NCI-H2107 treated with DMSO at 0.1 percent for 48 hours (cell line): ENCODE measurements at regions not wholly inside any gene's neighbourhood (a gene's known extent, or its start where the extent isn't known, plus 50 kb on each side); places are given as distances from the start of the nearest gene placed in this dataset.

Experiments used
- DNase-seq: peaks from one replicate; lab custom pipeline; 2025; ENCODE audit not compliant: unreplicated experiment; lab: John Stamatoyannopoulos, UW

- no peak for DNase-seq
Measured at GRCh38 chr5:3122216-3122615, 370.7 kb upstream of the IRX2 start.

- DNase-seq = no peak
Measured at GRCh38 chr5:3121813-3122212, 370.3 kb upstream of the IRX2 start.

GRCh38 chr5:3120028-3120427 lies 368.6 kb upstream of the IRX2 start:
- DNase-seq = no peak

DNA sequence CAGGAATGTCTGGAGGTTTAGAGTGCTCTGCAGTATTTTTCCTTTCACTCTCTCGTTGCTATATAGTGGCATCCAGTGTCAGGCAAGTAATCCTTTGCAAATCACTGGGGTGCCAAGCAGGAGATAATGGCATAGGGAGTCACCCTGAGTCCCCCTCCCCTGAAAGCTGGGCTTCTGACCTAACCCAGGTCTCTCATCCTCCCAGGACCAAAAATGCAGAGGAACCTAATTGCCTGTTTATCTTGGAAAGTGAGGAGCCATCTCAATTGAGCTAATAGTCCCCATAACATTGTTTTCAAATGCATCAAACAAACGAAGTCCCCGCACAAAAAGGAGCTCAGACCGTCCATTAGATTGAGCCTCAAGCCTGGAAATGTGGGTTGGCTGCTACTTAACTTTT lies 368.0 kb upstream of the IRX2 start:
- no peak for DNase-seq

DNA sequence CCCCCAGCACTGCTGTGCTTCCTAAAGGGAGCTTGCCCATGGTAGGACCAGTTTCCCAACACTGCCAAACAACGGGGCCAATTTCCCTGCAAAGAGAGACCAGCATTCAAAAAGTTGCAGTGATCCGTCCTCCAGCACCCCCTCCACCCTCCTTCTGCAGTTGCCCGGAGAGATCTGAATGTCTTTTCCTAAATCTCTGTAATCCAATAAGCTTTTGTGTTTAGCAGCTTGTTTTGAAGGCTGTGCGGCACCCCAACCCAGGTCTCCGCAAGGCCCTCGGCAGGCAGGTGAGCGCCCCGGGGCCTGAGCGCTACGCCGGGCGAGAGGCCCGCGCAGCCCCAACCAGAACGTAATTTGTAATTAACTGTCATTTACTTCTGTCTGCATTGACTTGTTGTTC lies 366.9 kb upstream of the IRX2 start:
- DNase-seq = no peak

GRCh38 chr5:3116366-3116765 lies 364.9 kb upstream of the IRX2 start:
- no peak for DNase-seq

GRCh38 chr5:3114467-3114866 lies 363.0 kb upstream of the IRX2 start:
- DNase-seq = no peak

GRCh38 chr5:3110371-3110770 lies 358.9 kb upstream of the IRX2 start:
- no peak for DNase-seq

- no peak for DNase-seq
Measured at GRCh38 chr5:3107156-3107611, 355.7 kb upstream of the IRX2 start.

GRCh38 chr5:3105581-3105980 lies 354.1 kb upstream of the IRX2 start:
- no peak for DNase-seq

GRCh38 chr5:3105172-3105571 lies 353.7 kb upstream of the IRX2 start:
- DNase-seq = no peak

DNA sequence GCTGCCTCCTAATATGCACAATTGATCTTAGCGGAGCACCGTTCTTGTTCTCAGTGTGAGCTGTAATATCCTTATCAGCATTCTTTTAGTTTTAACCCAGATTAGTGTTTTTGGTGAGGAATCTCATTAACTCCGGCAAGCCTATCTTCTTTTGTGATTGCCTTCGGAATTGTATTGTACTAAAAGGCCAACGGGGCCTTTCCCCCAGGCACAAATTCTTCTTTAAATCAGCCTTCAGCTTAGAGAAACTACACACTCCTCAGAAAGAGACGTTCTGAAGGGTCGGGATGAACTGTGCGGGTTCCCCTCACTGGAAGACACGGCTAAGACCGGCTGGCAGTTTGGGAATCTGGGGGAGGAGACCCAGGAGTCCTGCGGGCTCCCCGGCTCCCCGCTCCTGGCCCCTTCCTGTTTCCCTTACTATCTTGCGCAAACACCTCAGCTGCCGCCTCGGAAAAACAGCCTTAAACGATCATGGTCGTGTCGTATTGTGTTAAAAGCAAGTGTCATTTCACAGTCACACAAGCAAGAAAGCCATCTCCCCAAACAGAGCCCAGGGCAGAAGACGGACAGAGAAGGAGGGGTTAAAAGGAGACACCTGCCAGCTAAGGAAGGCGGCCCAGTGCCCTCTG lies 353.1 kb upstream of the IRX2 start:
- DNase-seq = no peak

DNA sequence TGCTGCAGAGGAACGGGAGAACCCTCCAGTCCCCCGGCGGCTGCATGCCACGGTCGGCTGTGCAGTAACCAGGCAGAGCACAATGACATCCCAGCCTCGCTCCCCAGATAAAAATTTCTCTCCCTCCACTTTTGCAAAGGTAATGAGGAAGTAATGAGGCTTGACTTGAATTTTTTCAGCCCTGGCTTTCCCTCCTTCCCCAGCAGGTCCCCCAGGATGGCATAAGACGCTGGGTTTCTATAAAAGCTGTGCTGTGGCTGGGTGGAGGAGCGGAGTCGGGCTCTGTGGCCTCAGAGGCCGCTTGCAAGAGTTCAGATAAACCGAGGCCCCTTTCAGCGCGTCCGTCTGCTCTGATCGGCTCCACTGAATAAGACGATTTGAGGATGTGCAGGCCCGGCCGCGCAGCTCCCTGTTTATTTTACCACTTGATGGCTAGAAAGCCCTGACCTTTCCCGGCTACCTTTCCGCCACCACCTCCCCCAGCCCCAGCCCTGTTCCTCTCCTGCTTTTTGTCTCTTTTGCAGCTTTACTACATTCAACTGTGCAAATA lies 351.9 kb upstream of the IRX2 start:
- DNase-seq = no peak

GRCh38 chr5:3102531-3102930 lies 351.1 kb upstream of the IRX2 start:
- DNase-seq = no peak

DNA sequence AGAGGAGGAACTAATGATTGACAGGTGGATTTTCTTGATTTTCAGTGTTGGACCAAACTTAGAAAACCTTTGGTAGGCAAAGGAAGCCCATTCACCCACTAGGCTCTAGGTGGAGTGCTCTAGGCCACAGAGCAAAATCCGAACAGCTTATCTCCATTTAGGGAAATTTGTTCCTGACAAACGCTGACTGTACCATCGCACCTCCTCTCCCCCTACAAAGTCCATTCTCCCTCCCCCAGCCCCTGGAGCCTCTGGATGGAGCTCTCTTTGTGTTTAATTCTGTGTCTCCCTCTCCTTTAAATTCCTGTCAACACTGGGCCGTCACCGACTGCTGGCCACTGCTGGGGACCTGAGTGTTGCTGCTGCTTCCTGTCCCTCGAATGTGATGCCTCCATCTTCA lies 350.1 kb upstream of the IRX2 start:
- DNase-seq = no peak

- no peak for DNase-seq
Measured at GRCh38 chr5:3100921-3101551, 349.6 kb upstream of the IRX2 start.

GRCh38 chr5:3099954-3100353 lies 348.5 kb upstream of the IRX2 start:
- DNase-seq = no peak

DNA sequence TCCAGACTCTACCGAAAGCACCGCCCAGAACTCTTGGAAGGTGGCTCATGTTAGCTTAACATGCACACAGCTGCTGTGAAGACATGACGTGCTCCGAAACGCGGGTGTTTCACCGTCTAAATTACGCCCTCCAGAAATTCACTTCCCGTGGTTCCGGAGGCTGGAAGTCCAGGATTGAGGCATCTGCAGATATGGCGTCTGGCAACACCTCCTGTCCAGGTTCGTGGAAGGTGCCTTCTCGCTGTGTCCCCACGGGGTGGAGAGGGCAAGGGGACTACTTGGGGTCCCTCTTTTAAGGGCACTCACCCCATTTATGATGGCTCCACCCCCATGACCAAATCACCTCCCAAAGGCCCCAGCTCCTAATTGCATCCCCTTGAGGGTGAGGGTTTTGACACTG lies 348.0 kb upstream of the IRX2 start:
- DNase-seq = no peak

DNA sequence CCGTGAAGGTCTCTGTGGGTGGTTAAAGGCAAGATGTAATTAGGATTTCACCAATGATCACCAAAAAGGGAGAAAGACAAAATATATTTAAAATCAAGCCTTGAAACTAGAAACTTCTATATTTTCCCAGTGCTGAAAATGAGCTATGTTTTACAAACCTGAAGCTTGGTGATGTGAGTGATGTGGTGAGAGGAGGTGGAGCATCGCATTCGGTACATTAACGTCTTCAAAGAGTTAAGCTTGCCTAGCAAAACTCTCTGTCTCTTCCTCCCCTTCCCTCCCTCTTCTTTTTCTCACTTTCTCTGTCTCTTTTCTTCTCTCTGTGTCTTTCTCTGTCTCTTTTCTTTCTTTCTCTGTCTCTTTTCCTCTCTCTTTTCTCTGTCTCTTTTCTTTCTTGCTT lies 347.3 kb upstream of the IRX2 start:
- DNase-seq = no peak

DNA sequence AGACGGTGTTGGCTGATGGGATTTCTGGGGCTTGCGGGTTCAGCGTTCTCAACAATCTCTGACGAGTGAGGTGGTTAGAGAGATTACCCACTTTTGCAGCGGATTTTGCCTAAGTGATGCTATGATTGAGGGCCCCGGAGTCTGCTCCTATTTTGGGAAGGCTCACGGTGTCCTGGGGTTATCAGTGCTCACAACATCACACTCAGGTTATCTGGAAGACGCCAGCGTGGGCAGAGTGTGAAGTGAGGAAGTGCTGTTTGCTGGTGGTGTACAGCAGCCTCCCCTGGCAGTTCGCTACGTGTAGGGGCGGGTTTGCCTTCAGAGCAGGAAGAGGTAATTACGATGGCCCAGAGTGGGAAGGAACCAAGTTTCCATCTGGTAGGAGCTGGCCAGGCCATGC lies 341.2 kb upstream of the IRX2 start:
- no peak for DNase-seq

- no peak for DNase-seq
Measured at GRCh38 chr5:3092211-3092610, 340.7 kb upstream of the IRX2 start.

- no peak for DNase-seq
Measured at GRCh38 chr5:3091040-3091774, 339.7 kb upstream of the IRX2 start.
